GM18868 (cell line): ENCODE measurements at regions not wholly inside any gene's neighbourhood (a gene's known extent, or its start where the extent isn't known, plus 50 kb on each side); places are given as distances from the start of the nearest gene placed in this dataset.
A peak's percentile ranks its signal among the peaks of the same experiment; 100 is the strongest.

Experiments
- ATAC-seq: cut with Tn5 transposase; IDR thresholded peaks from one replicate; pipeline ENCODE4 v1.9.1; 2021; ENCODE audit warnings: mild to moderate bottlenecking, moderate library complexity; ENCODE audit not compliant: unreplicated experiment

DNA sequence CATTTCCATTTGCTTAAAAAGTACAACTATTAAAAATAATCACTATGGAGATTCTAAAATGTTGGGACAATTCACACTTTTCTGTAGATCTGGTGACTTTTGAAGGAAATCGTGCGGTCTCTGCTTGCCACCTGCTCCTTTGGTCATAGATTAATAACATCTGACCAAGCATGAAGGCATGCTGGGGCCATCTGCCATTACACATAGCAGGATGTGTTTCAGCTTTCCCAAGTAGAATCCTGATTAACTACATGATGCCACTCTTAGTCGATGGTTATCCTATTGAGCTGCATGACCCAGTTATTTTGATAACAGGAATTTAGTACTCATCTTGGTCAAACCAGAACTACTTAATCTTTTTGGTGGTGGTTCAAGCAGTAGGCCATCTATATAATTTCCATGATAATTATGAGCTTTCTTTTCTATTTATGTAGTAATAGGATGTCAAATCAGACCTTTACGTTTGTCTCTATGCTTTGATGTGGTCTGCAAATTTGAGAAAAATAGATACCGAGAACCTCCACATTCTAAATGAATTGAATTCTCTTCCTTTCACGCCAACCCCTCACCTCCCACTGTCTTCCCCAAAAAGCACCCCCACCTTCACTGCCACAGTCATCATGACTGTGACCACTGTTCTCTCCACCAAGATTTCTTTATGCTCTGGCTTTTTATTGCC lies 158.1 kb downstream of the DIPK2A start:
- no peak for ATAC-seq

DNA sequence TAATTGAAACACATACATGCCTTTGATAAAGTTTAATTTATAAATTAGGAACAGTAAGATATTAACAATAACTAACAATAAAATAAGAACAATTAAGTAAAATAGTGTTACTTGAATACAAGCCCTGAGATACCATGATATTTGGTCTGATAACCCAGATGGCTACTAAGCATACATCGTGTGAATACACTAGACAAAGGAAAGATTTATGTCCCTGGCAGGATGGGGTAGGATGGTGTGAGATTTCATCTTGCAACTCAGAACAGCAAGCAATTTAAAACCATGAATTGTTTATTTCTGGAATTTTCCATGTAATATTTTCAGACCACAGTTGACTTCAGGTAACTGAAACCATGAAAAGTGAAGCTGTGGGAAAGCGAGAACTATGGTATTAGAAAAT lies 169.5 kb downstream of the DIPK2A start:
- no peak for ATAC-seq

DNA sequence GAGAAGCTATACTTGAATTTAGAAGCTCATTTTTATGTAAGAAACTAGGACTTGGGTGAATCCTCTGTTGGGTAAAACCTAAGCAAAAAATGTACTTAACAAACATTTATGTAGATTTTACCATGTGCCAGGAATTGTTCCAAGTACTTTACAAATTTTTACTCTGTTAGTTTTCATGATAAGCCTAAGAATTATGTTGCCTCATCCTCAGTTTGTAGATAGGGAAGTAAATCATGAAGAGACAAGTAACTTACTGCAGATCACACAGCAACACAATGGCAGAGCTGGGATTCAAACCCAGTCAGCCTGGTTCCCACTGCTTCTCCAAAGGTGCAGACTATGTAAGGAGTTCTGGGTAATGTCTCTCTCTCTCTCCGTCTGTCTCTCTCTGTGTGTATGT lies 169.9 kb downstream of the DIPK2A start:
- ATAC-seq = no peak

DNA sequence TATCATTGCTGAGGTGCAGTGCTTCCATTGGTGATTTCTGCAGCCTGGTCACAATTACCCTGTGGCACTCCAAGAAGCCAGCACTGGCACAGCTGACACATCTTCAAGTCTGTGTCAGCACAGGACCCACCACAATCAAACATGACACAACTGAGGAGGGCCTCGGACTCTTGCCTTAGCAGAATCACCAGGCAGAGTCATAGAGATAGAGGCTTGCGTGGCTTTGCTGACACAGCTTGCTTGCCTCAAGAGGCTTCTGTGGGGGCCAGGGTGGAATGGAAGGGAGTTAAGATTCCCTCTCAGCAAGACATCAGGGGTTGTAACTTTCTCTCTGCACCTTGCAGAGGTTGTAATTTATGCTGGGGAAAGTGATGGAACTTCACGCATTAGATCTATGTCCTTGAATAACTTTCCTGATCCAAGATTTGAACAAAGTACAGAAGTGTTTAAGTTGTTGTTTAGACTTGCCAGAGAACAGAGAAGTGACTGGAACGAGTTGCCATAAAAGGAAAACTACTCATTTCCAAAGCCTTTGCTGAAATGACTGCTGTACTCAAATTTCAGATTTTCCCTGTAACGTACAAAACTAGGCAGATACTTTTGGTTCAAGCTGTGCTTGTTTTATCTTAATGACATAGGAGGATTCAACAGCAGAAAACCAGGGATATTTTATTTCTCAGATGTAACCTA lies 170.7 kb downstream of the DIPK2A start:
- ATAC-seq = no peak

DNA sequence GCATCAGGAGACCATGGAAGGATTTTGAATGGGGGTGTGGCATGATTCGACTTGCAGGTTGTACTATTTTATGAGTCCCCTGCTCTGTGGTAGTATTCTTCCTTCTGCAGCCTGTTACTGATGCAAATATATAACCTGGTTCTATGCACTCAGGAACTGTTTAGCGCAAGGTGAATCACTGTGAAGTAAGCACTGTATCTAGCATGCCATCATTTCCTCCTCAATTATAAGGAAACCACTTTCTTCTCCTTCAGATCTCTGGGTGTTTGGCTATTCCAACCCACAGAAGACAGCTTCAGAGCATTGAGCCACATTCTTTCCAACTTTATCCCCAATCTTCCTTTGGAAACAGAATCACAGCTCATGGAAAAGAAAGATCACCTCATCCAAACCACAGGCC lies 176.7 kb downstream of the DIPK2A start:
- no peak for ATAC-seq

DNA sequence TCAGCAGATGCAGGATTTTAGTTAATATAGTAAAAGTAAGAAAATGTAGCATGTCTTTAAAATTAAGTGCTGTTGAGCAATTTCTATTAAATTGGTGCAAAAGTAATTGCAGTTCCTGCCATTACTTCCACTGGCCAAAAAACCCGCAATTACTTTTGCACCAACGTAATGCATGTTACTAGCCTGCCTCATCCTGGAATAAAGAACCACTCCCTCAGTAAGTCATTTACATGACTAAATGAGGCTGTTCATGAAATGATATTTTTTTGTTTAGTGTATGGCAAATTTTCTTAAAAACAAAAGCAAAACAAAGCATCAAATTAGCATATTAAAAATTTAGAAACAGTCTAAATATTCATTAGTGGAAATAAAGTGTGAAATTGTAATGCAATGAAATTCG lies 180.4 kb downstream of the DIPK2A start:
- no peak for ATAC-seq

DNA sequence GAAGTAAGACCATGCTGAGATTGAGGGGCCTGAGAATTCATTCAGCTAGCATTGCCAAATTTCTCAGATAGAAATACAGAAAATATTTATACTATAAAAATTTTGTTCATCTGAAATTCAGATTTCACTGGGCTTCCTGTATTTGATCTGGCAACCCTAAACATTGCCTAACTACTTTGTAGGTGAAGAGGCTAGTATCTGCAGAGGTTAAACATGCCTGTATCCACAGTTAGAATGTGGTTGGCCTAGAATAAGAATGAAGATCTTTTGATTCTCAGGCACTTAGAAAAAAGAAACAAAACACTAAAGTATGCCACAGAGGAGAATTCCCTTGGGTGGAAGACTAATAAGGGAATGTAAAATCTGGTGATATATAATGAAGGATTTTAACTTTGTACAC lies 189.0 kb downstream of the DIPK2A start:
- ATAC-seq = no peak

DNA sequence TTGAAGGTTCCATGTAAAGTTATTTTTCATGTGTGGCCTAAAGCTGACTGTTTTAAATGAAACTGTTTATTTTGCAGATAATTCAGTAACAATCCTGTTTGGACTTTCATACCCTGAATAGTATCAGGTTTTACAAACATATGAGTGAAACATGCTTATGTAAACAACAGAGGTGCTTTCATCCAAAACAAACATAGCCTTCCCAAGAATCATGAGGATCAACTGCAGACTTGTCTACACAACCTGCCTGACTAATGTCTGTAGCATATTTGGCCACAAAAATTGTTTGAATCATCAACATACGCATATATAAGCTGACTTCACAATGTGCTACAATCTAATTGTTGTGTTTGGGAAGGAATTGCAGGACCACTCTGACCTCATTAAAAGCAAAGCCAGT lies 190.4 kb downstream of the DIPK2A start:
- no peak for ATAC-seq

DNA sequence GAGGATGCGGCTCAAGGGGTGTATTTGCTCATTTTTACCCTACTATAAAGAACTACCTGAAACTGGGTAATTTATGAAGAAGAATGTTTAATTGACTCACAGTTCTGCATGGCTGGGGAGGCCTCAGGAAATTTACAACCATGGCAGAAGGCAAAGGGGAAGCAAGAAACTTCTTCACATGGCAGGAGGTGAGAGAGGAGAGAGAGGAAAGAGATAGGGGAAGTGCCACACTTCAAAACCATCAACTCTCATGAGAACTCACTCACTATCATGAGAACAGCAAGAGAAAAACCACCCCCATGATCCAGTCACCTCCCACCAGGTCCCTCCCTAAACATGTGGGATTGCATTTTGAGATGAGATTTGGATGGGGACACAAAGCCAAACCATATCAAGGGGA lies 192.7 kb downstream of the DIPK2A start:
- ATAC-seq = no peak

DNA sequence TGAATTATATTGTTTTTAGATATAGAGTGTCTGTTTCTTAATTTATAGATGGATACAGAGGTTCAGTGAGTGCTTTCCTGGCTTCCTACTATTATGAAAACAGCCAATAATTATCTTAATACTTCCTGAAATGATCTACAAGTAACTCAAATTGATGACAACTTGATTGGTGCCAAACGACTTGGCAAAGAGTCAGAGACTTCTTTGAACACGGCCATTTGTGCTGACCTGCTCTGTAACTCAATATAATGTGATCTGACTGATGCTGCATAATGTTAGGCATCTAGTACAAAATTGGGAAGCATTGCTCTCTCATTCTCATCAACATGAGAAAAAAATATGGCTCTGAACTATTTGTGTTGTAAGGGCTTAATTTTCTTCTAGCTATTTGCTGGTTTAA lies 193.9 kb downstream of the DIPK2A start:
- ATAC-seq = no peak

DNA sequence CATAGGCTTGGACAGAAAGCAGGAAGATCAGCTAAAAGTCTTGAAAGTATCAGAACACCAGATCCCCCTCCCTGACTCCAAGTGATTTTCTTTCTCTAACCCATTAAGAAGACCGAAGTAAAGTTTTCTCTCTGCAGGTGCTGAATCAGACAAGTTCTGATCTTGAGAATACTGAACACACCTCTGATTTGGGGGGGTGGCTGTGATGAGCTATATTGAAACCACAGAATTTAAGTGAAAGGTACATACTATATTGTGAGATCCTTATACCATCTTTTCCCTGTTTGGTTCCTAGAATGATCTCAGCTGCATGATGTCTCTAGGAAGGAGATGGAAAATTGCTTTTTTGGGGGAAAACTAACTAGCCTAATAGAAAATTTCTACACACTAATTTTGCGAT lies 196.0 kb downstream of the DIPK2A start:
- peak; percentile 81 for ATAC-seq

DNA sequence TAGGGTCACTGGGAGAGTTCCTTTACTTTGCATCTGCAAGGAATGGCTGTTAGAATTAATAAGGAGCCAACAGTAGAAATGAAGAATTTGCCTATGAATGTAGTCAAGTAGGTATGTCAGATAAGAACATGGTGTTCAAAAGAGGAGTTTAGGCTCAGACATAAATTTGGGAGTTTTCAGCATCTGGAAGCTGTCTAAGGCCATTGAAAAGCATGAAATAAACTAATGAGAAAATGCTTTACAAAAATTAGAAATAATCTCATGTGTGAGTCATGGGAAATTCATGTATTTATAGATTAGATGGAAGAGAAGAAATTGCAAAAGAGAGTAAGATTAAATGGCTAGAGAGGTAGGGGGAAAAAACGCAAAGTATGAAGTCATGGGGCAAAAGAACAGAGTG lies 201.9 kb downstream of the DIPK2A start:
- no peak for ATAC-seq

DNA sequence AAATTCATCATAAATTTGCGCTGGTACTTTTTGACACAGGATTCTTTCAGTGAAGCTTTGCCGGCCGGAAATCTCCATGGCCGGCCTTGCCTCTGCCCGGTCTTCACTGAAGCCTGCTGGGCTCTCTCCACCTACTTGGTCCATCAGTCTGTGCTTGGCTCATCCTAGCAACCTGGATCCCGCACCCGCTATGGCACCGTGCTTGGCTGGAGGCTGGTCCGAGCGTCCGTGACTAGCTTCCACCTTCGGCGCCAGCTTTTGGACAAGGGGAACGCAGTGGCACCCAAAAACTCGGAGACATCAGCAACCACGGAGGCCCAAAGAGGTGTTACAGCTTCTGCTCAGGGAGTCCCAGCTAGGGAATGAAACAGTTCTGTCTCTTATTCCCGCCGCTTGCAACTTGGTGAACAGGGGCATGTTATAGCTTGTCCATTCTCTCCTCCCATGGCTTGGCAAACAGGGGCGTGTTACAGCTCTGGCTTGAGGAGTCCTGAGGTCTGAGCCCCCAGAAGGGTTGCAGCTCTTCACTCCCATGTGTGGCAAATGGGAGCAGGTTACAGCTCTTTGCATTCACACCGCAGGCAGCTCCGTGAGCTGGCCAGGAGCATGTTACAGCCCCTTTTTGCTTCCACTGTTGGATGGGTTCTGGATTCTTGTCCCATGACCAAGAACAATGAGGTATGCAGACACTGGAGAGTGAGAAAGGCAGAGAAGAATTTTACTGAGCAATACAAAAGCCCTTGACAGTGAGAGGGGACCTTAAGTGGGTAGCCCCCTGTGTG lies 204.2 kb downstream of the DIPK2A start:
- no peak for ATAC-seq

DNA sequence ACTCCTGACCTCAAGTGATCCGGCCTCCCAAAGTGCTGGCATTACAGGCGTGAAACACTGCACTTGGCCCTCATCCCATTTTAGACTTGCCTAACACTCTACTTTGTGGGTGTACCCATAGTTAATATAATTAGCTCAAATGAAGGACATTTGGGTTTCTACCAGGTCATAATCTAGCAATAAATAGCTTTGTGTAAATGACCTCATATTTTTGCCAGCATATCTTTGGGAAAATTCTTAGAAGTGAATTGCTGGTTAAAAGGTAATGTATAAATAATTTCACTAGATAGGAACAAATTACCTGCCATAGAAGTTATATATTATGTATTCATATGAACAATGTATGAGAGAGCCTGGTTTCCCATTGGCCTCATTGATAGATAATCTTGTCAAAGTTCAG lies 206.0 kb downstream of the DIPK2A start:
- ATAC-seq = no peak

DNA sequence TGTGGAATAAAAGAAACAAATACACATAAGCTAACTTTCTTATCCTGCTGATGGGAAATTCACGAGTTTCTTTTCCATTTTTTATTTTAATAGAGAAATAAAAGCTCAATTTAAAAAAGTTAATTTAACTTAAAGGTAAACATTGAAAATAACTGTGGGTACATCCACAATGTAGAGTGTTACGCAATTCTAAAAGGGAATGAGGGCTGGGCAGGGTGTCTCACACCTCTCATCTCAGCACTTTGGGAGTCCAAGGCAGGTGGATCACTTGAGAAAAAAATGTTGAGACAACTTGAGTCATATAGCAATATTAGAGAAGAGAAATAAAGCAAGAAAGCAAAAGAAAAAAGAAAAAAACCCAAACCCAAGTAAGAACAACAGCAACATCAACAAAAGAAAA lies 207.0 kb downstream of the DIPK2A start:
- ATAC-seq = no peak

DNA sequence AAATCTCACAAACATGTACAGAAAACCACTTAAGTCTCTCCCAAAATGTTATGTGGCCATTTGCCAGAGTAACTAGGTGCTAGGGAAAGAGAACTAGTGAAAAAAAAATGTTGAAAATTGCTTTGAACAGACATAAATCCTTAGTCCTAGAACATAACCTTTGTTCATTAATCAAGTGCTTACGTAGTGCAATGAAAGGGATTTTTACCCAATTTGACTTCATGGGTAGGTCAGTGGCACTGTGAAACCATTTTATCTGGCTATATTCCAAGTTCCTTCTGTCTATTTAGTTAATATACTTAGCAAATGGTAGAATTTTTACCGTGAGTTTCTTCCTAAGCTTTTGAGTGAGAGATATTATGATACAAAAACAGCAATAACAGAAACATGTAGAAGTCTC lies 209.4 kb downstream of the DIPK2A start:
- ATAC-seq = no peak

DNA sequence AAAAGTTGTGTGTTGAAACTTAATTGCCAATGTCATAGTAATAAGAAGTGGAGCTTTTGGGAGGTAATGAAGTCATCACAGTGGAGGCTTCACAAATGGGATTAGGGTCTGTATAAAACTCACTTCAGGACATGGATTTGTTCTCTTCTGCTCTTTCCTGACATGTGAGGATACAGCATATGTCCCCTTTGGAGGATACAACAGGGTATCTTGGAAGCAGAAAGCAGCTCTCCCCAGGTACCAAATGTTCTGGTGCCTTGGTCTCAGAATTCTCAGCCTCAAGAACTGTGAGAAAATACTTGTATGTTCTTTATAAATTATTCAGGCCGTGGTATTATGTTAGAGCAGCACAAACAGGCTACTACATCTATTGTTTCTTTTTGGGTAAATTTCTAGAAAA lies 210.9 kb downstream of the DIPK2A start:
- ATAC-seq = no peak

DNA sequence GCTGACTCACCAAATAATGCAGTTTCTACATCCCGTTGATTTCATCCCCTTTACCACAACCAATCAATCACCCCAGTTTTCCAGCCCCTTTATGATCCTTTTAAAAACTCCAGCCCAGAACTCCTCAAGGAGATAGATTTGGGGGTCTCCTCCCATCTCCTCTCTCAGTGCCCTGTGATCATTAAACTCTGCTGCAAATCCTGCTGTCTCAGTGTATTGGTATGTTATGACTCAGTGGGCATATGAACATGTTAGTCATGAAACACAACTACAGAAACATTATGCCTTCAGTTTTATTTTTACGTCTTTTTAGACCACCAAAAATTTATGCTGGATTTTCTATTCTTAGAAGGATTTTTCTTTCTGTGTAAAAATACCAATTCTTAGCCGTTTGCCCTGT lies 213.7 kb downstream of the DIPK2A start:
- no peak for ATAC-seq

DNA sequence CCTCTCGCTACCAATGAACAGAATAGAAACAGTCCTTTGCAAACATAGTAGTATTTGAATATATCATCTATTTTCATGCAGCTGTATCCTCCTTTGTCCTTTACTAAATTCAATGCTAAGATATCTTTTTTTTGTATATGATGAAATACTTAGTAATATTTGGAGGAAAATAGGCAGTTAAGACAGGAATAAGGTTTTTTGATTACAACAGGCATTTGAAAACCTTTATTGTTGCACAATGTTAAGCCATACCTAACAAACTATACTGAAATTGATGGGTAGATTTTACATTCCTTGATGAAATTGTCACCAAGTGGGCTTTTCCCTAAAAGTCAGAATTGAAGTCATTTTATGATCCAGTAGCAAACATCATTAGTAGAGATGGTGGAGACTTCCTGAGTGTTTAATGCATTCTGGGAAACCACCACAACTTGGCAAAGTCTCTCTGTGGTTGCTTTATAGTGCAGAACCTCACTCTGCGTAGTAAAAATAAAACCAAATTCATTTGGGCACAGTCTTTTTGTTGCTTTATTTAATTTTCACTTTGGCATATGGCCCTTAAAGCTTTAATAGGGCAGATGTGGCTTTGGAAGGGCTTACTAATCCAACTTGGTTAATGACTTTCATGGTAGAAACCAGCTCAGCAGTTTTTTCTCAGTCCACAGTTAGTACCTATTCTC lies 216.0 kb downstream of the DIPK2A start:
- ATAC-seq = peak; percentile 77

DNA sequence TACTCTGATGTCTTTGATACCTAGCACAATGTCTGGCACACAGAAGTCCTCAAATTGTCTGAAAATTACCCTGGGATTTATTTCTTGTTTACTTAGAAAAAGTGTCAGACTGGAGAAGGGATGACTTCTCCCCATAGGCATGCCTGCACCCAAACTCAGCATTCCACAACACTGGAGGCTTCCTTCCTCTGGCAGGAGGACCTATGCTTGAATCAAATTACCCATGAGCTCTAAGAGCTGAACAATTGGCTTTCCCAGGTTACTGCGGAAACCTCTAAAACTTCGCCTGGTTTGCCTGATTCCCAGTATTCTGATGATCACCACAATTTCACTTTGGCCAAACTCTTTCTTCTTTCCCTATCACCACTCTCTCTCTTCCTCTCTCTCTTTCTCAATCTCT lies 217.4 kb downstream of the DIPK2A start:
- no peak for ATAC-seq

DNA sequence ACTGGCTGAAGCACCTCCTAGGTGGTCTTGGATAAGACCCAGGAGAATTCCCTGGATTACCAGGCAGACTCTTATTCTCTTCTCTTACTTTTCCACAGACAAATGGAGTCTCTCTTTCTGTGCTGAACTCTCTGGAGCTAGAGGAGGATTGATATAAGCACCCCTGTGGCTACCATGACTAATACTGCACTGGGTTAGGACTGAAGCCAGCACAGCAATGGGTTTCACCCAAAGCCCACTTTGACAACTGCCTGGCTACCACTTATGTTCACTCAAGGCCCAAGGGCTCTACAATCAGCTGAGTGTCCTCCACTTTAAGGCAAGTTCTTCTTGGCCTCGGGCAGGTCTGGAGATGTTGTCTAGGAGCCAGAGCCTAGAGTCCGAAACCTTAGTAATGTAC lies 225.5 kb downstream of the DIPK2A start:
- ATAC-seq = no peak

DNA sequence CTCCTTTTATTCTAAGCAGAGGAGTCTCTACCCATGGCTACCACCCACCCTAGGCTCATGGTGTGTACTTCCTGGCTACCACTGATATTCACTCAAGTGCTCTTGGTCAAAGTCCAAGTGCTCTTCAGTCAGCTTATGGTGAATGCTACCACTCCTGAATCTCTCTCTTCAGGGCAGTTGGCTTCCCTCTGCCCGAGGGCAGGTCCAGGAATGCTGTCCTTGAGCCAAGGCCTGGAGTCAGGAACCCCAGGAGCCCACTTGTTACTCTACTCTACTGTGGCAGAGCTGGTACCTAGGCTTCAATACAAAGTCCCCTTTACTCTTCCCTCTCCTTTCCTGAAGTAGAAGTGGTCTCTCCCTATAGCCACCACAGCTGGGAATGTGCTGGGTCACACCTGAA lies 226.0 kb downstream of the DIPK2A start:
- ATAC-seq = no peak
